Vagina (tissue), 2 donors: ENCODE measurements at regions not wholly inside any gene's neighbourhood (a gene's known extent, or its start where the extent isn't known, plus 50 kb on each side); places are given as distances from the start of the nearest gene placed in this dataset.

ENCODE experiments used
- POLR2A ChIP-seq, 2 donors: fragments of 450-650 bp; IDR thresholded peaks; one replicate each; pipeline ENCODE4 v1.6.1; 2017; ENCODE audit warnings: antibody characterized with exemption in 2 of 2, mild to moderate bottlenecking in 2 of 2, moderate library complexity in 2 of 2
- POLR2AphosphoS5 ChIP-seq, 2 donors: sonication (generic); formaldehyde crosslinking; IDR thresholded peaks; one replicate each; pipeline ENCODE4 v1.9.0; 2017; ENCODE audit warnings: antibody characterized with exemption in 2 of 2, mild to moderate bottlenecking in 2 of 2, low read depth in 1 of 2; ENCODE audit not compliant: insufficient read depth in 1 of 2

DNA sequence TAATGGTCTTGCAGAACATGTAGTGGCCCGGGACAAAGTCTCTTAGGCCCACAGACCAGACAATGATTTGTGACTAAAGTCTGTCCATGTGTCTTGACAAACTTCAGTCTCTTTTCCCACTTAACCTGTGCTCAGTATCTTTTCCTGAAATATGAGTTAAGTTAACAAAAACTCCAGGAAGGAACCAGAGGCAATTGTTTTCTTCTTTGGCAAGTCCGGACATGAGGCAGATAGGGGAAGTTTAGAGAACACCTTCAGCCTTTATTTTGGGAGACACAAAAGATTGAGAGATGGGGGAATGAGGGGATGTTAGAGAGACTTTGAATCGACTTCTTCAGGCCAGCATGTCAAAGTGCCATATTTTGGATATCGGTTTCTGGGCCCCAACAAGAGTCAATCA lies 80.2 kb upstream of the FRMPD4 start:
- TF ChIP-seq POLR2AphosphoS5 (IDR thresholded peaks at IDR 0.05; ENCODE audit: insufficient read depth in 1 of 2, low read depth in 1 of 2) (no peak), POLR2A (IDR thresholded peaks at IDR 0.05) (no peak)
